Tibial nerve (tissue), 4 donors: ENCODE measurements at regions not wholly inside any gene's neighbourhood (a gene's known extent, or its start where the extent isn't known, plus 50 kb on each side); places are given as distances from the start of the nearest gene placed in this dataset.

ENCODE experiments used
- DNase-seq, 2 donors: peaks; one replicate each; pipeline ENCODE4 v3.0.0-alpha.2; 2019; ENCODE audit warnings: low spot score in 2 of 2
- H3K27ac ChIP-seq, 4 donors: fragments of 200-600 bp; sonication (generic) in 3 of 4; one replicate each; pipeline ENCODE4 v1.5.1; 2017 to 2019; ENCODE audit warnings: mild to moderate bottlenecking in 1 of 4
- H3K27me3 ChIP-seq, 2 donors: fragments of 200-600 bp; sonication (generic) in 1 of 2; one replicate each; pipeline versions ENCODE4 v1.5.1 to v1.6.0; 2017 to 2019
- H3K36me3 ChIP-seq, 3 donors: fragments of 200-600 bp; sonication (generic); one replicate each; pipeline ENCODE4 v1.5.1; 2018 to 2019
- H3K4me1 ChIP-seq, 4 donors: fragments of 200-600 bp; sonication (generic) in 3 of 4; one replicate each; pipeline ENCODE4 v1.5.1; 2017 to 2019
- H3K4me3 ChIP-seq, 4 donors: fragments of 200-600 bp; sonication (generic) in 3 of 4; one replicate each; pipeline ENCODE4 v1.5.1; 2017 to 2019; ENCODE audit warnings: mild to moderate bottlenecking in 1 of 4, moderate library complexity in 1 of 4
- H3K9me3 ChIP-seq, 4 donors: fragments of 200-600 bp; sonication (generic) in 3 of 4; one replicate each; pipeline ENCODE4 v1.5.1; 2017 to 2019
- CTCF ChIP-seq, 5 experiments: fragments of 200-600 bp in 3 of 5; fragments of 450-650 bp in 2 of 5; sonication (generic) in 3 of 5; IDR thresholded peaks; one replicate each; pipeline ENCODE4 v1.5.1; 2016 to 2019; ENCODE audit warnings: antibody characterized with exemption in 5 of 5, mild to moderate bottlenecking in 3 of 5, moderate library complexity in 2 of 5
- EP300 ChIP-seq, 2 donors: sonication (generic); formaldehyde crosslinking; IDR thresholded peaks; one replicate each; pipeline ENCODE4 v1.6.1; 2017; ENCODE audit warnings: antibody characterized with exemption in 2 of 2, mild to moderate bottlenecking in 1 of 2
- POLR2A ChIP-seq, 2 donors: fragments of 450-650 bp; IDR thresholded peaks; one replicate each; pipeline ENCODE4 v1.6.1; 2017; ENCODE audit warnings: antibody characterized with exemption in 2 of 2, mild to moderate bottlenecking in 2 of 2, moderate library complexity in 2 of 2
- WGBS, 2 donors: methylation state at CpG; one replicate each; pipeline ENCODE4 v1.1.5; 2018; 5-methylcytosine and 5-hydroxymethylcytosine counted together

GRCh38 chr9:75604661-75605060, 285.8 kb upstream of the PCSK5 start:
- 63 to 72% methylated on average over 2 of the region's 2 CpGs for WGBS, 2 donors
- H3K4me3 ChIP-seq = no peak overlapping the region
- H3K27me3 ChIP-seq = no peaks in the 10 kb centered on the region
- H3K9me3 ChIP-seq = no peaks in the 10 kb centered on the region
- TF ChIP-seq CTCF (IDR thresholded peaks at IDR 0.05) = no peak
- TF ChIP-seq POLR2A (IDR thresholded peaks at IDR 0.05) = no peak
- no peak for TF ChIP-seq EP300 (IDR thresholded peaks at IDR 0.05)
- H3K4me1 ChIP-seq = no peaks in the 10 kb centered on the region
- no peaks in the 10 kb centered on the region for H3K36me3 ChIP-seq
- DNase-seq = no peak
- H3K27ac ChIP-seq = no peak overlapping the region

GRCh38 chr9:75607521-75607920, 283.0 kb upstream of the PCSK5 start:
- Histone ChIP-seq H3K4me3 (no peak overlapping the region), H3K36me3 (no peaks in the 10 kb centered on the region), H3K27ac (no peak overlapping the region), H3K27me3 (no peaks in the 10 kb centered on the region), H3K9me3 (no peaks in the 10 kb centered on the region), H3K4me1 (no peaks in the 10 kb centered on the region)
- WGBS, 2 donors = 81 to 89% methylated on average over 2 of the region's 2 CpGs
- no peak for DNase-seq
- no peak for TF ChIP-seq POLR2A (IDR thresholded peaks at IDR 0.05)
- no peak for TF ChIP-seq EP300 (IDR thresholded peaks at IDR 0.05)
- no peak for TF ChIP-seq CTCF (IDR thresholded peaks at IDR 0.05)

GRCh38 chr9:75609401-75609800, 281.1 kb upstream of the PCSK5 start:
- DNase-seq = no peak
- Histone ChIP-seq H3K4me1 (peaks cover 0 to 2% (median 0%) of the 10 kb centered on the region in 4 donors), H3K27me3 (no peaks in the 10 kb centered on the region), H3K36me3 (no peaks in the 10 kb centered on the region), H3K27ac (no peak overlapping the region), H3K9me3 (no peaks in the 10 kb centered on the region), H3K4me3 (no peak overlapping the region)
- TF ChIP-seq EP300 (IDR thresholded peaks at IDR 0.05) (no peak), CTCF (IDR thresholded peaks at IDR 0.05) (no peak), POLR2A (IDR thresholded peaks at IDR 0.05) (no peak)

GRCh38 chr9:75610246-75610645, 280.2 kb upstream of the PCSK5 start:
- TF ChIP-seq EP300 (IDR thresholded peaks at IDR 0.05) (no peak), POLR2A (IDR thresholded peaks at IDR 0.05) (no peak)
- no peak overlapping the region for H3K27ac ChIP-seq
- H3K4me1 ChIP-seq = peaks cover 0 to 2% (median 0%) of the 10 kb centered on the region in 4 donors
- H3K36me3 ChIP-seq = no peaks in the 10 kb centered on the region
- no peak overlapping the region for H3K4me3 ChIP-seq
- DNase-seq = no peak
- H3K9me3 ChIP-seq = no peaks in the 10 kb centered on the region
- no peaks in the 10 kb centered on the region for H3K27me3 ChIP-seq
- WGBS, 2 donors = 59 to 71% methylated on average over 1 of the region's 1 CpG

GRCh38 chr9:75612205-75612604, 278.3 kb upstream of the PCSK5 start:
- TF ChIP-seq EP300 (IDR thresholded peaks at IDR 0.05) = no peak
- no peak for TF ChIP-seq CTCF (IDR thresholded peaks at IDR 0.05)
- TF ChIP-seq POLR2A (IDR thresholded peaks at IDR 0.05) = no peak
- Histone ChIP-seq H3K27ac (no peak overlapping the region), H3K9me3 (no peaks in the 10 kb centered on the region), H3K27me3 (no peaks in the 10 kb centered on the region), H3K4me1 (peaks cover 0 to 2% (median 0%) of the 10 kb centered on the region in 4 donors), H3K4me3 (no peak overlapping the region), H3K36me3 (no peaks in the 10 kb centered on the region)
- DNase-seq = no peak

- no peak for DNase-seq
- TF ChIP-seq EP300 (IDR thresholded peaks at IDR 0.05) (no peak), CTCF (IDR thresholded peaks at IDR 0.05) (no peak), POLR2A (IDR thresholded peaks at IDR 0.05) (no peak)
- Histone ChIP-seq H3K4me1 (peaks cover 0 to 2% (median 0%) of the 10 kb centered on the region in 4 donors), H3K4me3 (no peak overlapping the region), H3K36me3 (no peaks in the 10 kb centered on the region), H3K27me3 (no peaks in the 10 kb centered on the region), H3K27ac (no peak overlapping the region), H3K9me3 (no peaks in the 10 kb centered on the region)
- WGBS, 2 donors = 73 to 78% methylated on average over 3 of the region's 3 CpGs
These were observed 277.7 kb upstream of the PCSK5 start for GRCh38 chr9:75612754-75613153.
